GM06990 (cell line): ENCODE measurements at regions not wholly inside any gene's neighbourhood (a gene's known extent, or its start where the extent isn't known, plus 50 kb on each side); places are given as distances from the start of the nearest gene placed in this dataset.

Experiments used
- DNase-seq: peaks from one replicate; pipeline ENCODE4 v3.0.0-alpha.2; 2011; ENCODE audit not compliant: insufficient read length; ENCODE audit errors: extremely low read depth
- H3K27me3 ChIP-seq: replicated peaks from 2 replicates; pipeline ENCODE4 v1.6.0; 2011; ENCODE audit warnings: low read length; ENCODE audit not compliant: control insufficient read depth, insufficient read depth
- H3K36me3 ChIP-seq: 2 replicates; pipeline ENCODE4 v1.5.1; 2011; ENCODE audit warnings: low read length; ENCODE audit not compliant: control insufficient read depth, insufficient read depth
- H3K4me3 ChIP-seq: replicated peaks from 2 replicates; pipeline ENCODE4 v1.5.1; 2011; ENCODE audit warnings: low read depth, mild to moderate bottlenecking, control low read depth, low read length
- TF ChIP-seq, protein P1 (sequence below): IDR thresholded peaks from 2 replicates; pipeline ENCODE4 v1.5.1; 2011; ENCODE audit warnings: low read length, control low read depth, mild to moderate bottlenecking, inconsistent platforms; ENCODE audit not compliant: insufficient read depth, poor library complexity, severe bottlenecking

DNA sequence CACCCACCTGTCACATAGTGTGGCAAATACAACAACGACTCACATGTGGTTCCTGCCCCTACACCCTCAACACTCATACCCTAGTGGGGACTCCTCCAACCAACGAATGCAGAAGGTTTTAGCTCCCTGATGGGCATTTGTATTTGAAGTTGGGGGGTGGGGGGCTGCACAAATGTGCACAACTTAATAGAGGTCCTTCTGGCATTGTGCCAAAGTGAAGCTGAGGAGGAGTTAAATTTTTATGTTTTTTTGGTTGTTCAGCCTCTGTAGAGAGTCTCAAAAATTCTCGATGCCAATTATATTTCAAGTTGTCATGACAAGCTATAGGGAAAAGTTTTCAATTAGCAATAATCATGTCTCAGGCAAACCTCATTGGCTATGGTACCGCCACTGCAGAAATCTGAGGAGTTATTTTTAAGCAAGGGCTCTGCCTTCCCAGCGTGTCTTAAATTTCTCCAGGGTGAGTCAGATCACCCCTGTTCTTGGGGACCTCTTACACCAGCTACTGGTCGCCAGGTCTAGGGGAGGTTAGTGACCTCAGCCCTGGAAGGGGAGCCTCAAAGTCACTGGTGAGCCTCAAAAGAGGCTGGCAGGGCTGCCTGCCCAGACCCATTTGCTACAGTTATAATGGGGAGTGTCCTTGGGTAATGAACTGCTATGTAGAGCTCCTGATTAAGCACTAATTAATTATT, 102.7 kb upstream of the TAF1B start:
- Histone ChIP-seq H3K27me3 (no peaks in the 10 kb centered on the region), H3K36me3 (no peaks in the 10 kb centered on the region), H3K4me3 (no peak overlapping the region)
- TF ChIP-seq, protein P1, sequence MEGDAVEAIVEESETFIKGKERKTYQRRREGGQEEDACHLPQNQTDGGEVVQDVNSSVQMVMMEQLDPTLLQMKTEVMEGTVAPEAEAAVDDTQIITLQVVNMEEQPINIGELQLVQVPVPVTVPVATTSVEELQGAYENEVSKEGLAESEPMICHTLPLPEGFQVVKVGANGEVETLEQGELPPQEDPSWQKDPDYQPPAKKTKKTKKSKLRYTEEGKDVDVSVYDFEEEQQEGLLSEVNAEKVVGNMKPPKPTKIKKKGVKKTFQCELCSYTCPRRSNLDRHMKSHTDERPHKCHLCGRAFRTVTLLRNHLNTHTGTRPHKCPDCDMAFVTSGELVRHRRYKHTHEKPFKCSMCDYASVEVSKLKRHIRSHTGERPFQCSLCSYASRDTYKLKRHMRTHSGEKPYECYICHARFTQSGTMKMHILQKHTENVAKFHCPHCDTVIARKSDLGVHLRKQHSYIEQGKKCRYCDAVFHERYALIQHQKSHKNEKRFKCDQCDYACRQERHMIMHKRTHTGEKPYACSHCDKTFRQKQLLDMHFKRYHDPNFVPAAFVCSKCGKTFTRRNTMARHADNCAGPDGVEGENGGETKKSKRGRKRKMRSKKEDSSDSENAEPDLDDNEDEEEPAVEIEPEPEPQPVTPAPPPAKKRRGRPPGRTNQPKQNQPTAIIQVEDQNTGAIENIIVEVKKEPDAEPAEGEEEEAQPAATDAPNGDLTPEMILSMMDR = no peak
- DNase-seq = no peak

DNA sequence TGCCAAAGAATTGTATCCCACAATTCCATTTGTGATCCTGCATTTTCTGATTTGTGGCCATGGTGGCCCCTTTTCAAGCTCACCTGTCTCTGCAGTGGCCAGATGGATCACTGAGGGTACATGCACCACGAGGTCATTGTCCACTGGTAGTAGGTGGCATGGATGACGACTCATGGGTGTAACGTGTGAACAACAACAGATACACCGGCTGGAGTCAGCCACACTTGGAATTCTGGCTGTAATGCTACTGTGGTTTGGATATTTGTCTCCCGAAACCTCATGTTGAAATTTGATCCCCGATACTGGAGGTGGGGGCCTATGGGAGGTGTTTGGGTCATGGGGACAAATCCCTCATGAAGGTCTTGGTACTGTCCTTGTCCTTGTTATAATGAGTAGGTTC, 102.2 kb upstream of the TAF1B start:
- Histone ChIP-seq H3K27me3 (no peaks in the 10 kb centered on the region), H3K36me3 (no peaks in the 10 kb centered on the region), H3K4me3 (no peak overlapping the region)
- TF ChIP-seq, protein P1 = no peak
- DNase-seq = no peak

DNA sequence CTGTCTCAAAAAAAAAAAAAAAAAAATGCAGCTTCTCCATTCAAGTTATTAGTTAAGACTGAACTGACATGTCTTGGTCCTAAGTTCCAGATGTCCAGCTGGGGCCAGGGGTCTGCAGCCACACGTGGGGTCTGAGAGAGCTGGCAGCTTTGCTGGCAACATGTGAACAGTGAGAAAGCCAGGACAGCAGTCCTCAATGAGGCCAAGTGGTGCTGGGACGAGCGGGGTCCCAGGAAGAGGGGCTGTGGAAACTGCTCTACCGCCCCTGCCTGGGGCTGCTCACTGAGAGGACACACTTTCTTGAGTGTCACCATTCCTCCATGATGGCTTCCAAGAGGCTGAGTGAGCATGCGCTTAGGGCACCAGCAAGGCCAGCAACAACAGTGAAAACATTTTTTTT, 100.7 kb upstream of the TAF1B start:
- DNase-seq = no peak
- no peaks in the 10 kb centered on the region for H3K36me3 ChIP-seq
- no peak overlapping the region for H3K4me3 ChIP-seq
- H3K27me3 ChIP-seq = no peaks in the 10 kb centered on the region
- TF ChIP-seq, protein P1 = no peak

DNA sequence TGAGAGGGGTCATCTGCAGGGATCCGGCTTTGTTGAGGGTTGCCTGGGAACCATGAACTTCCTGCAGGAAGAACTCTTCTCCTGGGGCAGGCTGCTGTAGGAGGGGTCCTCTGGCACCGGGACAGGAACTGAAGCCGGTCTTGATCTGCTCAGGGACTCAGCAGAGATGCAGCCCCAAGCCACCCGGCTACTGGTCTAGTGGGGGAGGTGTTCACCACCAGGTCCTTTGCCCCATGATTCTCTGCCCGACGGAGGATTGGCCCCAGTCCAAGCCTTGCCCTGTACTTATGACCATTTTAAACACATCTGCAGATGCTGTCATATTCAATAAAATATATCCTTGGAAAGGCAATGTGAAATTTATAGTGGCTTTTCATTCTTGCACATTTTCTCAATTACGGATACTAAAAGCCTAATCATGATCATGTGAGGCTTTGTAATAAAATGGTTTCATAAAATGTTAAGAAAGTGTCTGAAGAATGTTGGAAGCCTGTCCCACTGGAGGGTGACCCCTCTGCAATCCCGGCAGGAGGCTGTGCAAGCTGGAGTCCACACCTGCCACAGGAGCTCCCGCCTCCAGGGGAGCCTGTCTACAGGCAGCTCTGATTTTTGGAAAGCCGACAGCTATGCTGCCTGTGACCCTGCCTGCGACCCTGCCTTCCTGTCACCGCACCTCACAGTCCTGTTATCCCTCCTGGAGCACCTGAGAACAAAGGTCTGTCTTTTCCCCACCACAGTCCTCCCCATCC, 98.8 kb upstream of the TAF1B start:
- no peaks in the 10 kb centered on the region for H3K36me3 ChIP-seq
- TF ChIP-seq, protein P1 = no peak
- no peak for DNase-seq
- H3K27me3 ChIP-seq = no peaks in the 10 kb centered on the region
- no peak overlapping the region for H3K4me3 ChIP-seq

DNA sequence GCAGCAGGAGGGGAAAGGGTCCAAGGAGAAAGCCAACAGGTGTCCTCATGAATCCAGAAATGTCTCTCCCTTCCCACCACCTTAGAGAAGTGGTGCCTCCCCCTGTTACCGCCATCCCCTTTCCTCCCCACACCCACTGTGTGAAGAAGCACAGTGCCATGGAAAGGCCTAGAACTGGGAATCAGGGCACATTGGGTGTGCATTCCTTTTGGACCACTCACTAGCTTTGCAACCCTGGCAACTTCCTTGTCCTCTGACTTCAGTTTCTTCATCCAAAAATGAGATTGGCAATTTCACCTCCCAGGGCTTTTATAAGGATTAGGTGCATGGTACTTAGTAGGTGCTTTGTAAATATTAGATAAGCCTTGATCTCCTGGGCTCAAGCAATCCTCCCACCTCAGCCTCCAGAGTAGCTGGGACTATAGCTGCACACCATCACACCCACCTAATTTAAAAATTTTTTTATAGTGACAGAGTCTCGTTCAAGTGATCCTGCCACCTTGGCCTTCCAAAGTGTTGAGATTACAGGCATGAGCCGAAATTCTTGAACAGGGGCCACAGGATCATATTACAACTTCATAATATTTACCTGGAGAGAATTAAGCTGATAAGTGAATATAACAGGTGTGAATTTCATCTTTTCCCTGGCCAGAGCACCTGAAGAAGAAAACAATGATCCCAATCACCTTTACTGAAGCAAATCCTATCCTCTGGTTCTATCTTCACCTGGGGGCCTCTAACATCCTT, 97.9 kb upstream of the TAF1B start:
- Histone ChIP-seq H3K4me3 (no peak overlapping the region), H3K27me3 (no peaks in the 10 kb centered on the region), H3K36me3 (no peaks in the 10 kb centered on the region)
- TF ChIP-seq, protein P1 = no peak
- DNase-seq = no peak
